Skeletal muscle tissue (tissue), 3 donors: ENCODE measurements at regions not wholly inside any gene's neighbourhood (a gene's known extent, or its start where the extent isn't known, plus 50 kb on each side); places are given as distances from the start of the nearest gene placed in this dataset.
"Not testable (repeated sequence)": the region's sequence is repeated elsewhere in the genome, so short reads cannot be mapped to it uniquely, and the experiment has no call there.

Experiments used
- H3K27ac ChIP-seq: one replicate; pipeline ENCODE4 v1.7.0; 2013; ENCODE audit warnings: mild to moderate bottlenecking, low read depth, low read length, inconsistent platforms
- H3K27me3 ChIP-seq, 3 donors: one replicate each; pipeline ENCODE4 v1.7.0; 2013; ENCODE audit warnings: low read length in 3 of 3; ENCODE audit not compliant: control insufficient read depth in 3 of 3, insufficient read depth in 3 of 3
- H3K36me3 ChIP-seq, 3 donors: one replicate each; pipeline ENCODE4 v1.7.0; 2013; ENCODE audit warnings: low read length in 3 of 3; ENCODE audit not compliant: control insufficient read depth in 3 of 3, insufficient read depth in 3 of 3
- H3K4me1 ChIP-seq, 3 donors: one replicate each; pipeline ENCODE4 v1.7.0; 2013; ENCODE audit warnings: low read length in 3 of 3, mild to moderate bottlenecking in 3 of 3; ENCODE audit not compliant: control insufficient read depth in 3 of 3, insufficient read depth in 3 of 3
- H3K4me3 ChIP-seq, 3 donors: one replicate each; pipeline ENCODE4 v1.7.0; 2013; ENCODE audit warnings: low read length in 3 of 3
- H3K9ac ChIP-seq, 3 donors: one replicate each; pipeline ENCODE4 v1.7.0; 2013; ENCODE audit warnings: low read length in 3 of 3, mild to moderate bottlenecking in 3 of 3, moderate library complexity in 2 of 3, low read depth in 1 of 3
- H3K9me3 ChIP-seq, 3 donors: one replicate each; pipeline ENCODE4 v1.7.0; 2013; ENCODE audit warnings: low read length in 3 of 3; ENCODE audit not compliant: control insufficient read depth in 3 of 3
- donor health status: Osteomylitis.

DNA sequence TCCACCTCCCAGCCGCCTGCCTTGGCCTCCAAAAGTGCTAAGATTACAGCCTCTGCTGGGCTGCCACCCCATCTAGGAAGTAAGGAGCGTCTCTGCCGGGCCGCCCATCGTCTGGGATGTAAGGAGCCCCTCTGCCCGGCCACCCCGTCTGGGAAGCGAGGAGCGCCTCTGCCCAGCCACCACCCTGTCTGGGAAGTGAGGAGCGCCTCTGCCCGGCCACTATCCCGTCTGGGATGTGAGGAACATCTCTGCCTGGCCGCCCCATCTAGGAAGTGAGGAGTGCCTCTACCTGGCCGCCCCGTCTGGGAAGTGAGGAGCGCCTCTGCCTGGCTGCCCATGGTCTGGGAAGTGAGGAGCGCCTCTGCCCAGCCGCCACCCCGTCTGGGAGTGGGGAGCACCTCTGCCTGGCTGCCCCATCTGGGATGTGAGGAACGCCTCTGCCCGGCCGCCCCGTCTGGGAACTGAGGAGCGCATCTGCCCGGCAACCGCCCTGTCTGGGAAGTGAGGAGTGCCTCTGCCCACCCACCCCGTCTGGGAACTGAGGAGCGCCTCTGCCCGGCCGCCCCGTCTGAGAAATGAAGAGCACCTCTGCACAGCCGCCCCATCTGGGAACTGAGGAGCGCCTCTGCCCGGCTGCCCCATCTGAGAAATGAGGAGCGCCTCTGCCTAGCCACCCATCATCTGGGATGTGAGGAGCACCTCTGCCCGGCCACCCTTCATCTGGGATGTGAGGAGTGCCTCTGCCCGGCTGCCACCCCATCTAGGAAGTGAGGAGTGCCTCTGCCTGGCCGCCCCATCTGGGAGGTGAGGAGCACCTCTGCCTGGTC lies 137.8 kb upstream of the PALMD start:
- H3K4me1 ChIP-seq = no peaks in the 10 kb centered on the region

DNA sequence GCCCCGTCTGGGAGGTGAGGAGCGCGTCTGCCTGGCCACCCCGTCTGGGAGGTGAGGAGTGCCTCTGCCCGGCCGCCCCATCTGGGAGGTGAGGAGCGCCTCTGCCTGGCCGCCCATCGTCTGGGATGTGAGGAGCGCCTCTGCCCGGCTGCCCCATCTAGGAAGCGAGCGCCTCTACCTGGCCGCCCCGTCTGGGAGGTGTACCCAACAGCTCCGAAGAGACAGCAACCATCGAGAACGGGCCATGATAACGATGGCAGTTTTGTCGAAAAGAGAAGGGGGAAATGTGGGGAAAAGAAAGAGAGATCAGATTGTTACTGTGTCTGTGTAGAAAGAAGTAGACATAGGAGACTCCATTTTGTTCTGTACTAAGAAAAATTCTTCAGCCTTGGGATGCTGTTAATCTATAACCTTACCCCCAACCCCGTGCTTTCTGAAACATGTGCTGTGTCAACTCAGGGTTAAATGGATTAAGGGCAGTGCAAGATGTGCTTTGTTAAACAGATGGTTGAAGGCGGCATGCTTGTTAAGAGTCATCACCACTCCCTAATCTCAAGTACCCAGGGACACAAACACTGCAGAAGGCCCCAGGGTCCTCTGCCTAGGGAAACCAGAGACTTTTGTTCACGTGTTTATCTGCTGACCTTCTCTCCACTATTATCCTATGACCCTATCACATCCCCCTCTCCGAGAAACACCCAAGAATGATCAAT lies 137.0 kb upstream of the PALMD start:
- H3K9ac ChIP-seq, H3K36me3 ChIP-seq, H3K4me3 ChIP-seq, H3K27ac ChIP-seq, H3K9me3 ChIP-seq, H3K4me1 ChIP-seq, H3K27me3 ChIP-seq: not testable (repeated sequence)

More for the DNA sequence above, 137.8 kb upstream of the PALMD start:
- no peaks in the 10 kb centered on the region for H3K27me3 ChIP-seq
- H3K4me3 ChIP-seq = no peak overlapping the region
- no peaks in the 10 kb centered on the region for H3K9me3 ChIP-seq
- no peak overlapping the region for H3K27ac ChIP-seq
- H3K36me3 ChIP-seq = no peaks in the 10 kb centered on the region
- H3K9ac ChIP-seq = no peak overlapping the region

DNA sequence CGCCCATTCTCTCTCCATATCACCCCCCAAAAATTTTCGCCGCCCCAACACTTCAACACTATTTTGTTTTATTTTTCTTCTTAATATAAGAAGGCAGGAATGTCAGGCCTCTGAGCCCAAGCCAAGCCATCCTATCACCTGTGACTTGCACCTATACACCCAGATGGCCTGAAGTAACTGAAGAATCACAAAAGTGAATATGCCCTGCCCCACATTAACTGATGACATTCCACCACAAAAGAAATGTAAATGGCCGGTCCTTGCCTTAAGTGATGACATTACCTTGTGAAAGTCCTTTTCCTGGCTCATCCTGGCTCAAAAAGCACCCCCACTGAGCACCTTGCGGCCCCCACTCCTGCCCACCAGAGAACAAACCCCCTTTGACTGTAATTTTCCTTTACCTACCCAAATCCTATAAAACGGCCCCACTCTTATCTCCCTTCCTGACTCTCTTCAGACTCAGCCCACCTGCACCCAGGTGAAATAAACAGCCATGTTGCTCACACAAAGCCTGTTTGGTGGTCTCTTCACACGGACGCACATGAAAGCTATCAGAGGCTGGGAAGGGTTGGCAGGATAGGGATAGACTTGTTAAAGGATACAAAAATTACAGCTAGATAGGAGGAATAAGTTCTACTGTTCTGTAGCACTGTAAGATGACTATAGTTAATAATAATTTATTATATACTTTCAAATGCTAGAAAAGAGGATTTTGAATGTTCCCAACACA lies 130.9 kb upstream of the PALMD start:
- not testable (repeated sequence) for H3K27me3 ChIP-seq, H3K4me1 ChIP-seq, H3K27ac ChIP-seq, H3K36me3 ChIP-seq, H3K9me3 ChIP-seq, H3K9ac ChIP-seq, H3K4me3 ChIP-seq

DNA sequence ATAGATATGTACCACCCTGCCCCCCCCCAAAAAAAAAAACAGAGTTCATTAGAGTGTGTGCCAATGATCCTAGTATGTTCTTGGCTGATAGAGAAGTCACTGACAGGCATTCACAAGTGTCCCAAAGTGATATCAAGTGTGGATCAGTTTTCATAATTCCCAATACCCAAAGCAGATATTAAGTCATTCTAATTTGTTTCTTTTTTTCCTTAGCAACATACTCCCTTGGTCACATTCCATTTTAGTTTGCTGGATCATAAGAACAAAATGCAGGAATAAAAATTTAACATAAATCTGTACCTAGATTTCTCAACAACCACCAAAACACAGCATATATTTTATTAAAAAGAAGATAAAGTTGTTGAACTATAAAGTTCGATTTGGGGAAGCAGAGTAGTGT lies 129.8 kb upstream of the PALMD start:
- Histone ChIP-seq H3K9me3 (no peaks in the 10 kb centered on the region), H3K27me3 (no peaks in the 10 kb centered on the region), H3K4me3 (no peak overlapping the region), H3K36me3 (no peaks in the 10 kb centered on the region), H3K9ac (no peak overlapping the region), H3K4me1 (no peaks in the 10 kb centered on the region), H3K27ac (no peak overlapping the region)

DNA sequence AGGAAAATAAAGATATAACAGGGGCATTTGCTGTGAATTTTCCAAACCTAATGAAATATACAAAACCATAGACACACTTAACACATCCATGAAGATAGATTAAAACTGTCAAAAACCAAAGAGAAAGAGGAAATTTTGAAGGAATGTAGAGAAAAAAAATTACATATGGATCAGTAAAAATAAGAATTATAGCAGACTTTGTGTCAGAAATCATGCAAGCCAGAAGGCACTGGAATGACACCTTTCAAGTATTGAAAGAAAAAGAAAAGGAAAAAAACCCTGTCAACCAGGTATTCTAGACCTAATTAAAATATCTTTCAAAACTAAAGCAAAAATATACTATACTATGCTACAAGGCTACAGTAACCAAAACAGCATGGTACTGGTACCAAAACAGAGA lies 125.8 kb upstream of the PALMD start:
- Histone ChIP-seq H3K9ac (no peak overlapping the region), H3K9me3 (no peaks in the 10 kb centered on the region), H3K4me3 (no peak overlapping the region), H3K27ac (no peak overlapping the region), H3K36me3 (no peaks in the 10 kb centered on the region), H3K4me1 (no peaks in the 10 kb centered on the region), H3K27me3 (no peaks in the 10 kb centered on the region)

DNA sequence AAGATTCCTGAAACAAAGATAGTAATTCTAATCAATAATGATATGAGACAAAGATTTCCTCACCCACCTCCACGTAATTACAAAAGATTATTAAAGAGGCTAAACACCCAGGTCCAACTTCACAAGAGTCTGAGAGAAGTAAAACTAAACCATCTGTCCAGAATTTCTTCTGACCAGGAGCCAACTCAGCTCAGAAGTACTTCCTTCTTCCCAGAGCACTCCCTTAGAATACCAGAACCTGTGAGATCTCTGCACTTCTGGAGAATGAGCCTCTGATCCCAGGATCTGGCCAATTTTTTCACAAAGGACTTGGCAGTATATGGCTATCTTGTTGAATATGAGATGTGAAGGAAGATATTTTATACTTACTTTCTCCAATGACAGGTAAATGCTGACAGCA lies 120.6 kb upstream of the PALMD start:
- no peaks in the 10 kb centered on the region for H3K4me1 ChIP-seq
- H3K27ac ChIP-seq = no peak overlapping the region

DNA sequence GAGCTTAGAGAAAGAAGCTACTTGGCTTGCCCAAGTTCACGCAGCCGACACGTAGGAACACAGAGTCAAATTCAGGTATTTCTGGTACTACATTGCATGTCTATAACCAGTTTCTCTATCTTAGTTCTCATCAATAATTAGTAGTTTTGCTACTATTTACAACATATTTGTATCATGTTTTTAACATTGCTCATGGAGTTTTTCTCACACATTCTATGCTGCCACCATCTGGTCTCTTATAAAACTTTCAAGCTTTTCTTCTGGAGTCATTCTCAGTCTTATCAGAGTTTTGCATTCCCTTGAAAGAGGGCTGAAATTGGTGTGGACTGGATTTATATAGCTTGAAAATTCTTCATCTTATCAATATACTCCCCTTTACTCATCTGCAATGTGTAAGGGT lies 118.8 kb upstream of the PALMD start:
- Histone ChIP-seq H3K27me3 (no peaks in the 10 kb centered on the region), H3K36me3 (no peaks in the 10 kb centered on the region), H3K9me3 (no peaks in the 10 kb centered on the region), H3K4me1 (no peaks in the 10 kb centered on the region), H3K27ac (no peak overlapping the region), H3K4me3 (no peak overlapping the region), H3K9ac (no peak overlapping the region)

More for the DNA sequence above, 120.6 kb upstream of the PALMD start:
- no peak overlapping the region for H3K4me3 ChIP-seq
- H3K9me3 ChIP-seq = no peaks in the 10 kb centered on the region
- no peak overlapping the region for H3K9ac ChIP-seq
- no peaks in the 10 kb centered on the region for H3K27me3 ChIP-seq
- H3K36me3 ChIP-seq = no peaks in the 10 kb centered on the region

DNA sequence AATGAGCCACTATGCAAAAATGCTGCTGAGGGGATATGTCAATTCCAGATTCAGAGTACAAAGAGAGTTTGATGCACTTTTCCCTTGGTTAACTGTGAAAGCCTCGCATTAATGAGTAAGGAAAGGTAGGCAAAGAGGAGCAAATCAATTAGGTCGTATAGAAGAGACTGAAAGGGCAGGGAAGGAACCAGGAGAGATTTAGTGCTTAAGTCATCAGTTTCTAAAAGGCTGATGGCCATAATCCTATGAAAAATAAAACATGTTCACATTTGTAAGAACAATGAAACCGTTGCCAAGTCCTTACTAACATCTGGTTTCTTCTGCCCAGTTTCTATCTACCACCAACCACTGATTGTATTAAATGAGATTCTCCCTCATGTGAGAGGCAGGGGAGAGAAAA lies 118.4 kb upstream of the PALMD start:
- H3K4me1 ChIP-seq = no peaks in the 10 kb centered on the region
- no peak overlapping the region for H3K27ac ChIP-seq
- H3K36me3 ChIP-seq = no peaks in the 10 kb centered on the region
- no peak overlapping the region for H3K9ac ChIP-seq
- H3K9me3 ChIP-seq = no peaks in the 10 kb centered on the region
- H3K4me3 ChIP-seq = no peak overlapping the region
- no peaks in the 10 kb centered on the region for H3K27me3 ChIP-seq

DNA sequence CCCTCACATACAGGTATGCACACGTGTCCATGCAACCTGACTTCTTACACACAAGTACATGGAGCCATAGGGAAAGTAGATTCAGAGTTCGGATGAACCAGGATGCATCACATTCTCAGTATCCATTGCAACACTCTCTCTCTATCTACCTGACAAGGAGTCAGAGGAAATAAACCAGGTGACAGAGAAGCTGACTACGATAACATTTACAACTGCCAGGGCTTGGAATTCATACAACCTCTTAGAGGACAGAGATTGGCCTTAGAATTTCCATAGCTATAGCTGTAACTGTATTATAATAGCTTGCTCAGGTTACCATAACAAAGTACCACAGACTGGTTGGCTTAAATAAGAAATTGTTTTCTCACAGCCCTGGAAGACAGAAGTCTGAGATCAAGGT lies 116.9 kb upstream of the PALMD start:
- H3K4me3 ChIP-seq = no peak overlapping the region
- no peaks in the 10 kb centered on the region for H3K27me3 ChIP-seq
- H3K9ac ChIP-seq = no peak overlapping the region
- peaks cover 0 to 3% (median 0%) of the 10 kb centered on the region in 3 donors for H3K4me1 ChIP-seq
- no peaks in the 10 kb centered on the region for H3K36me3 ChIP-seq
- no peak overlapping the region for H3K27ac ChIP-seq
- no peaks in the 10 kb centered on the region for H3K9me3 ChIP-seq
